ENCODE measurements at regions not wholly inside any gene's neighbourhood (a gene's known extent, or its start where the extent isn't known, plus 50 kb on each side); places are given as distances from the start of the nearest gene placed in this dataset.
"Not testable (repeated sequence)": the region's sequence is repeated elsewhere in the genome, so short reads cannot be mapped to it uniquely, and the experiment has no call there.

- DNase-seq, result peak; percentile 46
- TF ChIP-seq CTCF (IDR thresholded peaks at IDR 0.05; ENCODE audit: low read depth, low read length, missing control alignments), result no peak
- H3K27ac ChIP-seq, result no peak overlapping the region
- H3K27me3 ChIP-seq (replicated peaks), result no peaks in the 10 kb centered on the region
- no peaks in the 10 kb centered on the region for H3K36me3 ChIP-seq (replicated peaks)
- no peak overlapping the region for H3K4me3 ChIP-seq (ENCODE audit: low read depth, low read length)
- in situ Hi-C loops (cut with HindIII; ENCODE audit: low pct_ligation_motif_present, low sequenced_read_pairs), result no loop called here
Measured at GRCh38 chr14:53715193-53715721, 241.4 kb downstream of the BMP4 start.

GRCh38 chr14:53714495-53715192 lies 242.0 kb downstream of the BMP4 start:
- Histone ChIP-seq H3K27me3 (replicated peaks) (no peaks in the 10 kb centered on the region), H3K27ac (no peak overlapping the region), H3K4me3 (ENCODE audit: low read depth, low read length) (no peak overlapping the region), H3K36me3 (replicated peaks) (no peaks in the 10 kb centered on the region)
- in situ Hi-C loops (cut with HindIII; ENCODE audit: low pct_ligation_motif_present, low sequenced_read_pairs), result no loop called here
- TF ChIP-seq CTCF (IDR thresholded peaks at IDR 0.05; ENCODE audit: low read depth, low read length, missing control alignments), result no peak
- no peak for DNase-seq

GRCh38 chr14:53712901-53713300 lies 243.7 kb downstream of the BMP4 start:
- H3K4me3 ChIP-seq (ENCODE audit: low read depth, low read length); in situ Hi-C loops (cut with HindIII; ENCODE audit: low pct_ligation_motif_present, low sequenced_read_pairs): not testable (repeated sequence)

GRCh38 chr14:53711205-53711604 lies 245.4 kb downstream of the BMP4 start:
- Histone ChIP-seq H3K4me3 (ENCODE audit: low read depth, low read length) (no peak overlapping the region), H3K27me3 (replicated peaks) (no peaks in the 10 kb centered on the region), H3K36me3 (replicated peaks) (no peaks in the 10 kb centered on the region), H3K27ac (no peak overlapping the region)
- in situ Hi-C loops (cut with HindIII; ENCODE audit: low pct_ligation_motif_present, low sequenced_read_pairs), result no loop called here
- TF ChIP-seq CTCF (IDR thresholded peaks at IDR 0.05; ENCODE audit: low read depth, low read length, missing control alignments), result no peak
- no peak for DNase-seq

More at GRCh38 chr14:53712901-53713300, 243.7 kb downstream of the BMP4 start:
- DNase-seq; H3K36me3 ChIP-seq (replicated peaks); H3K27me3 ChIP-seq (replicated peaks); H3K27ac ChIP-seq: not testable (repeated sequence)

- in situ Hi-C loops (cut with HindIII; ENCODE audit: low pct_ligation_motif_present, low sequenced_read_pairs), result no loop called here
- Histone ChIP-seq H3K27me3 (replicated peaks) (no peaks in the 10 kb centered on the region), H3K36me3 (replicated peaks) (no peaks in the 10 kb centered on the region), H3K4me3 (ENCODE audit: low read depth, low read length) (no peak overlapping the region), H3K27ac (no peak overlapping the region)
- TF ChIP-seq CTCF (IDR thresholded peaks at IDR 0.05; ENCODE audit: low read depth, low read length, missing control alignments), result no peak
- no peak for DNase-seq
Measured at GRCh38 chr14:53710615-53711014, 246.0 kb downstream of the BMP4 start.

GRCh38 chr14:53709381-53709780 lies 247.2 kb downstream of the BMP4 start:
- DNase-seq, result no peak
- no peak overlapping the region for H3K27ac ChIP-seq
- TF ChIP-seq CTCF (IDR thresholded peaks at IDR 0.05; ENCODE audit: low read depth, low read length, missing control alignments), result no peak
- H3K27me3 ChIP-seq (replicated peaks), result no peaks in the 10 kb centered on the region
- in situ Hi-C loops (cut with HindIII; ENCODE audit: low pct_ligation_motif_present, low sequenced_read_pairs), result no loop called here
- no peaks in the 10 kb centered on the region for H3K36me3 ChIP-seq (replicated peaks)
- H3K4me3 ChIP-seq (ENCODE audit: low read depth, low read length), result no peak overlapping the region
